Body of pancreas (tissue), 4 donors: ENCODE measurements at regions not wholly inside any gene's neighbourhood (a gene's known extent, or its start where the extent isn't known, plus 50 kb on each side); places are given as distances from the start of the nearest gene placed in this dataset.

Experiments used
- ATAC-seq: fragments of 150-250 bp; one replicate; pipeline ENCODE4 v1.9.1; 2016
- DNase-seq, 4 donors: peaks; one replicate each; pipeline ENCODE4 v3.0.0-alpha.2; 2019
- H3K27ac ChIP-seq, 4 donors: fragments of 200-600 bp; sonication (generic); 1 replicate in 3 of 4; 2 replicates in 1 of 4; pipeline versions ENCODE4 v1.5.1 to v1.6.1; 2016 to 2019; ENCODE audit warnings: mild to moderate bottlenecking in 1 of 4, mixed read lengths in 1 of 4, moderate library complexity in 1 of 4
- H3K27me3 ChIP-seq, 2 donors: fragments of 200-600 bp; sonication (generic); one replicate each; pipeline ENCODE4 v1.6.0; 2016; ENCODE audit warnings: mild to moderate bottlenecking in 1 of 2
- H3K36me3 ChIP-seq, 2 donors: fragments of 200-600 bp; sonication (generic); replicated peaks in 1 of 2; 2 replicates each; pipeline ENCODE4 v1.5.1; 2016; ENCODE audit warnings: low read depth in 2 of 2; ENCODE audit not compliant: insufficient read depth in 1 of 2
- H3K4me1 ChIP-seq: fragments of 200-600 bp; sonication (generic); one replicate; pipeline ENCODE4 v1.6.0; 2016
- H3K4me3 ChIP-seq, 2 donors: fragments of 200-600 bp; sonication (generic); 1 replicate in 1 of 2; 2 replicates in 1 of 2; pipeline ENCODE4 v1.5.1; 2016 to 2019
- H3K9me3 ChIP-seq, 3 donors: fragments of 200-600 bp; sonication (generic); 1 replicate in 2 of 3; 2 replicates in 1 of 3; pipeline ENCODE4 v1.5.1; 2016
- CTCF ChIP-seq, 7 experiments: fragments of 450-650 bp in 4 of 7; fragments of 200-600 bp in 3 of 7; sonication (generic) in 3 of 7; IDR thresholded peaks; one replicate each; pipeline ENCODE4 v1.5.1; 2016 to 2019; ENCODE audit warnings: antibody characterized with exemption in 7 of 7
- POLR2A ChIP-seq, 3 donors: fragments of 450-650 bp; IDR thresholded peaks; one replicate each; pipeline ENCODE4 v1.6.1; 2016; ENCODE audit warnings: antibody characterized with exemption in 3 of 3, mild to moderate bottlenecking in 2 of 3
- WGBS, 2 donors: methylation state at CpG; one replicate each; pipeline ENCODE4 v1.1.5; 2017; 5-methylcytosine and 5-hydroxymethylcytosine counted together
- intact Hi-C: fragments of 100-400 bp; cut with DNase I; formaldehyde crosslinking; loops from one replicate; pipeline ENCODE4 v1.15.1; 2023

GRCh38 chr4:135824759-135825296 is 1623.2 kb upstream of the PABPC4L start:
- intact Hi-C loops: no loop called here
- no peak for ATAC-seq
- Histone ChIP-seq H3K9me3 (no peaks in the 10 kb centered on the region), H3K27ac (no peak overlapping the region), H3K4me3 (no peak overlapping the region), H3K4me1 (no peaks in the 10 kb centered on the region), H3K27me3 (no peaks in the 10 kb centered on the region), H3K36me3 (no peaks in the 10 kb centered on the region)
- TF ChIP-seq CTCF (IDR thresholded peaks at IDR 0.05): no peak
- TF ChIP-seq POLR2A (IDR thresholded peaks at IDR 0.05): no peak
- no peak for DNase-seq
- 37 to 46% methylated on average over 3 of the region's 3 CpGs for WGBS, 2 donors

GRCh38 chr4:135804785-135805184 is 1603.2 kb upstream of the PABPC4L start:
- no peak for ATAC-seq
- DNase-seq: no peak
- no peak overlapping the region for H3K27ac ChIP-seq
- no peak overlapping the region for H3K4me3 ChIP-seq
- H3K9me3 ChIP-seq: no peaks in the 10 kb centered on the region
- no peaks in the 10 kb centered on the region for H3K4me1 ChIP-seq
- intact Hi-C loops: no loop called here
- TF ChIP-seq CTCF (IDR thresholded peaks at IDR 0.05) (no peak), POLR2A (IDR thresholded peaks at IDR 0.05) (no peak)
- H3K27me3 ChIP-seq: no peaks in the 10 kb centered on the region
- no peaks in the 10 kb centered on the region for H3K36me3 ChIP-seq
- WGBS, 2 donors: 63 to 68% methylated on average over 3 of the region's 3 CpGs

GRCh38 chr4:135777361-135777760 is 1575.8 kb upstream of the PABPC4L start:
- TF ChIP-seq POLR2A (IDR thresholded peaks at IDR 0.05): no peak
- TF ChIP-seq CTCF (IDR thresholded peaks at IDR 0.05): no peak
- Histone ChIP-seq H3K27ac (no peak overlapping the region), H3K9me3 (no peaks in the 10 kb centered on the region), H3K36me3 (no peaks in the 10 kb centered on the region), H3K4me1 (no peaks in the 10 kb centered on the region), H3K27me3 (no peaks in the 10 kb centered on the region), H3K4me3 (no peak overlapping the region)
- intact Hi-C loops: no loop called here
- ATAC-seq (no peak), DNase-seq (no peak)
- WGBS, 2 donors: 43 to 79% methylated on average over 1 of the region's 1 CpG

GRCh38 chr4:135775909-135776308 is 1574.3 kb upstream of the PABPC4L start:
- H3K4me3 ChIP-seq: no peak overlapping the region
- H3K27ac ChIP-seq: no peak overlapping the region
- no peak for ATAC-seq
- 53 to 77% methylated on average over 1 of the region's 1 CpG for WGBS, 2 donors
- DNase-seq: no peak
- intact Hi-C loops: no loop called here
- TF ChIP-seq POLR2A (IDR thresholded peaks at IDR 0.05): no peak
- TF ChIP-seq CTCF (IDR thresholded peaks at IDR 0.05): no peak
- no peaks in the 10 kb centered on the region for H3K9me3 ChIP-seq
- H3K36me3 ChIP-seq: no peaks in the 10 kb centered on the region
- no peaks in the 10 kb centered on the region for H3K4me1 ChIP-seq
- H3K27me3 ChIP-seq: no peaks in the 10 kb centered on the region

GRCh38 chr4:135770505-135770904 is 1568.9 kb upstream of the PABPC4L start:
- DNase-seq: no peak
- TF ChIP-seq CTCF (IDR thresholded peaks at IDR 0.05) (no peak), POLR2A (IDR thresholded peaks at IDR 0.05) (no peak)

More at GRCh38 chr4:135770505-135770904, 1568.9 kb upstream of the PABPC4L start:
- Histone ChIP-seq H3K36me3 (no peaks in the 10 kb centered on the region), H3K4me3 (no peak overlapping the region), H3K4me1 (no peaks in the 10 kb centered on the region), H3K27me3 (no peaks in the 10 kb centered on the region), H3K27ac (no peak overlapping the region), H3K9me3 (no peaks in the 10 kb centered on the region)
- intact Hi-C loops: no loop called here
- no peak for ATAC-seq
